ENCODE measurements at regions not wholly inside any gene's neighbourhood (a gene's known extent, or its start where the extent isn't known, plus 50 kb on each side); places are given as distances from the start of the nearest gene placed in this dataset.
"Not testable (repeated sequence)": the region's sequence is repeated elsewhere in the genome, so short reads cannot be mapped to it uniquely, and the experiment has no call there.

- H3K27ac ChIP-seq = no peak overlapping the region
- no peak overlapping the region for H3K4me3 ChIP-seq (ENCODE audit: low read depth, low read length)
- no peak for DNase-seq
- H3K27me3 ChIP-seq (ENCODE audit: insufficient read depth, low read depth, severe bottlenecking) = no peaks in the 10 kb centered on the region
- TF ChIP-seq CTCF (IDR thresholded peaks at IDR 0.05; ENCODE audit: low read depth, low read length) = no peak
- peaks cover 6% of the 10 kb centered on the region for H3K9me3 ChIP-seq (ENCODE audit: severe bottlenecking)
- no peaks in the 10 kb centered on the region for H3K36me3 ChIP-seq
These were observed 164.4 kb downstream of the DDX1 start for GRCh38 chr2:15756011-15756550.

GRCh38 chr2:15756882-15757819 is 165.5 kb downstream of the DDX1 start:
- peaks cover 6% of the 10 kb centered on the region for H3K9me3 ChIP-seq (ENCODE audit: severe bottlenecking)
- DNase-seq = no peak
- TF ChIP-seq CTCF (IDR thresholded peaks at IDR 0.05; ENCODE audit: low read depth, low read length) = no peak

GRCh38 chr2:15757820-15758586 is 166.3 kb downstream of the DDX1 start:
- no peaks in the 10 kb centered on the region for H3K27me3 ChIP-seq (ENCODE audit: insufficient read depth, low read depth, severe bottlenecking)
- no peak for TF ChIP-seq CTCF (IDR thresholded peaks at IDR 0.05; ENCODE audit: low read depth, low read length)
- peaks cover 6% of the 10 kb centered on the region for H3K9me3 ChIP-seq (ENCODE audit: severe bottlenecking)
- H3K27ac ChIP-seq = no peak overlapping the region
- no peak overlapping the region for H3K4me3 ChIP-seq (ENCODE audit: low read depth, low read length)
- DNase-seq = no peak
- no peaks in the 10 kb centered on the region for H3K36me3 ChIP-seq

More at GRCh38 chr2:15756882-15757819, 165.5 kb downstream of the DDX1 start:
- Histone ChIP-seq H3K27me3 (ENCODE audit: insufficient read depth, low read depth, severe bottlenecking) (no peaks in the 10 kb centered on the region), H3K4me3 (ENCODE audit: low read depth, low read length) (no peak overlapping the region), H3K27ac (no peak overlapping the region), H3K36me3 (no peaks in the 10 kb centered on the region)

GRCh38 chr2:15758848-15759247 is 167.2 kb downstream of the DDX1 start:
- Histone ChIP-seq H3K36me3 (no peaks in the 10 kb centered on the region), H3K4me3 (ENCODE audit: low read depth, low read length) (no peak overlapping the region), H3K9me3 (ENCODE audit: severe bottlenecking) (peaks cover 6% of the 10 kb centered on the region), H3K27me3 (ENCODE audit: insufficient read depth, low read depth, severe bottlenecking) (no peaks in the 10 kb centered on the region), H3K27ac (no peak overlapping the region)
- no peak for DNase-seq
- no peak for TF ChIP-seq CTCF (IDR thresholded peaks at IDR 0.05; ENCODE audit: low read depth, low read length)

- no peak overlapping the region for H3K27ac ChIP-seq
- H3K27me3 ChIP-seq (ENCODE audit: insufficient read depth, low read depth, severe bottlenecking) = no peaks in the 10 kb centered on the region
- no peaks in the 10 kb centered on the region for H3K36me3 ChIP-seq
- TF ChIP-seq CTCF (IDR thresholded peaks at IDR 0.05; ENCODE audit: low read depth, low read length) = no peak
- H3K4me3 ChIP-seq (ENCODE audit: low read depth, low read length) = no peak overlapping the region
- no peak for DNase-seq
- H3K9me3 ChIP-seq (ENCODE audit: severe bottlenecking) = peaks cover 6% of the 10 kb centered on the region
These were observed 167.7 kb downstream of the DDX1 start for GRCh38 chr2:15759385-15759784.

- H3K9me3 ChIP-seq (ENCODE audit: severe bottlenecking) = not testable (repeated sequence)
These were observed 168.1 kb downstream of the DDX1 start for GRCh38 chr2:15759791-15760190.

More at GRCh38 chr2:15759791-15760190, 168.1 kb downstream of the DDX1 start:
- H3K27me3 ChIP-seq (ENCODE audit: insufficient read depth, low read depth, severe bottlenecking); H3K27ac ChIP-seq; DNase-seq; H3K4me3 ChIP-seq (ENCODE audit: low read depth, low read length); H3K36me3 ChIP-seq: not testable (repeated sequence)
